GM12874 (cell line): ENCODE measurements at regions not wholly inside any gene's neighbourhood (a gene's known extent, or its start where the extent isn't known, plus 50 kb on each side); places are given as distances from the start of the nearest gene placed in this dataset.

Experiments used
- TF ChIP-seq, protein P1 (sequence below): IDR thresholded peaks from 2 replicates; pipeline ENCODE4 v1.5.1; 2011; ENCODE audit warnings: low read depth, mild to moderate bottlenecking, control low read depth, low read length, moderate library complexity; ENCODE audit not compliant: insufficient read depth

DNA sequence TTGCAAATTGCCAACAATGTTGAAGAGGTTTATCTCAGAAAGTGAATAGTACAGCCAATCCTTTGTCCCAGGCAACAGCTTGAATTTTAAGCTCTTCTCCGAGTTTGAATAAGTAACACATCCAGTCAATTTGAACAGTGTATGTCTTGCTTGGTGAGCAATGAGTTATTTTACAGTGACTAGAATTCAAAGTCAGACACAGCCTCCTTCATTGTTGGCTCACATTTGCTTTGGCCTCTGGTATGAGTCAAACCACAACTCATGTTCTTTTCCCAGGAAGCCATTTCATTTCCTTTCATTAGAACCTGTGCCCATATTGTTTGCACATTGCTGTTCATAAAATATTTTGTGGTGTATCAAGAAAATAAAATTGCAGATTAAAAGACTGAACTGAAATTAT lies 622.0 kb upstream of the DAB2 start:
- TF ChIP-seq, protein P1, sequence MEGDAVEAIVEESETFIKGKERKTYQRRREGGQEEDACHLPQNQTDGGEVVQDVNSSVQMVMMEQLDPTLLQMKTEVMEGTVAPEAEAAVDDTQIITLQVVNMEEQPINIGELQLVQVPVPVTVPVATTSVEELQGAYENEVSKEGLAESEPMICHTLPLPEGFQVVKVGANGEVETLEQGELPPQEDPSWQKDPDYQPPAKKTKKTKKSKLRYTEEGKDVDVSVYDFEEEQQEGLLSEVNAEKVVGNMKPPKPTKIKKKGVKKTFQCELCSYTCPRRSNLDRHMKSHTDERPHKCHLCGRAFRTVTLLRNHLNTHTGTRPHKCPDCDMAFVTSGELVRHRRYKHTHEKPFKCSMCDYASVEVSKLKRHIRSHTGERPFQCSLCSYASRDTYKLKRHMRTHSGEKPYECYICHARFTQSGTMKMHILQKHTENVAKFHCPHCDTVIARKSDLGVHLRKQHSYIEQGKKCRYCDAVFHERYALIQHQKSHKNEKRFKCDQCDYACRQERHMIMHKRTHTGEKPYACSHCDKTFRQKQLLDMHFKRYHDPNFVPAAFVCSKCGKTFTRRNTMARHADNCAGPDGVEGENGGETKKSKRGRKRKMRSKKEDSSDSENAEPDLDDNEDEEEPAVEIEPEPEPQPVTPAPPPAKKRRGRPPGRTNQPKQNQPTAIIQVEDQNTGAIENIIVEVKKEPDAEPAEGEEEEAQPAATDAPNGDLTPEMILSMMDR = no peak

- TF ChIP-seq, protein P1 = no peak
Observed at GRCh38 chr5:40045429-40045828, 620.6 kb upstream of the DAB2 start.

GRCh38 chr5:40043916-40044315 lies 619.1 kb upstream of the DAB2 start:
- TF ChIP-seq, protein P1 = no peak

- TF ChIP-seq, protein P1 = no peak
Observed at GRCh38 chr5:40041452-40041851, 616.7 kb upstream of the DAB2 start.

DNA sequence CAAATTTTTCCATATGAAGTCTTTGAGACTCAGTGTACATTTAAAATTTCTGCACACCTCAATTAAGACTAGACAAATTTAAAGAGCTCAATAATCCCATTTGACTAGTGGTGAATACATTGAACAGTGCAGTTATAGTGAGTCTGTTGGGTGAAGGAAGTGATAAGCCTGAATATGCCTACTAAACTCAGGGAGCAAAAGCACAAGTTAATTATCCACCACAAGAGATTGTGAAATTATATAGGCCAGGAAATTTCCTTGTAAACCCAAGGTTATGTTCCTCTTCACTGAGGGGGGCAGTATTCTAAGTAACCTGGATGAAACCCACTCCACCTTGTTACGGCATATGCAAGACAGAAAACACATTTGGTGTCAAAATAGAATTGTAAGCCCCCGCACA lies 612.9 kb upstream of the DAB2 start:
- TF ChIP-seq, protein P1 = no peak

DNA sequence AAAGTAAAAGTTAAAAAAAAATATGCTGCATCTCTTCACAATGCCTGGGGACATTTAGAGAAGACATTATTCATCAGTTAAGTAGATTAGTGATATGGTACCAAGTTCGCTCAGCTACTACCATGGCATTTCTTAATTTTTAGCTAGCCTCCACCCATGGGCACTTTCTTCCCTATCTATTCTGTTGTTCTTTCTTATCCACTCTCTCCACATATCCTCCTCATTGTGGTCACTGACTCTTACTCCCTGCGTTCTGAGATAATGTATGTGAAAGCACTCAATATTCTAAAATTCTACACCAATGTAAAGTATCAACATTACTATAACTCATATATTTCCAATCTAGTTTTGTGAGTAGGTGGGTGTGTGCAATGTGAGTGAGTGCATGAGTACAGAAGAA lies 609.7 kb upstream of the DAB2 start:
- TF ChIP-seq, protein P1 = no peak

- TF ChIP-seq, protein P1 = no peak
Observed at GRCh38 chr5:40033411-40033810, 608.6 kb upstream of the DAB2 start.

DNA sequence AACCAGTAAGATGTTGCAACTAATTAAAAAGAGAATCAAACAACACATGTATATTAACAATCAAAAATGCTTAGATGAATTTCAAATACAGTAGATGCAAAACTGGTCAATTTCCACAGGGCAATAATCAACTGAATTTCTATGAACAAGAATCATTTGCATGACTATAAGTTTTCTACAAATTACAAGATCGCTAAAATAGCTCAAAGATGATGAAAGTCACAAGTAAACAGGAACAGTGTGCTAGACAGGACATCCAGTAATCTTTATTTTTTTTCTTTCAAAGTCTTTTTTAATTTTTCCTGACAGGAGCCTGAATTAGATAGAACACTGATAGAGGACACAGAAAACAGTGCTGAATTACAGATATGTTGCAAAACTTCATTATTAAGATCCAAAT lies 608.2 kb upstream of the DAB2 start:
- TF ChIP-seq, protein P1 = no peak
